HL-60/S4 treated with retinoic acid at 250 ng/mL for 4 days and 3 days (cell line): ENCODE measurements at regions not wholly inside any gene's neighbourhood (a gene's known extent, or its start where the extent isn't known, plus 50 kb on each side); places are given as distances from the start of the nearest gene placed in this dataset.

ENCODE experiments used
- in situ Hi-C: fragments of 300-500 bp; cut with MboI; formaldehyde crosslinking; loops from 2 replicates; pipeline ENCODE4 v1.7.0; 2022; ENCODE audit warnings: low sequenced_read_pairs

DNA sequence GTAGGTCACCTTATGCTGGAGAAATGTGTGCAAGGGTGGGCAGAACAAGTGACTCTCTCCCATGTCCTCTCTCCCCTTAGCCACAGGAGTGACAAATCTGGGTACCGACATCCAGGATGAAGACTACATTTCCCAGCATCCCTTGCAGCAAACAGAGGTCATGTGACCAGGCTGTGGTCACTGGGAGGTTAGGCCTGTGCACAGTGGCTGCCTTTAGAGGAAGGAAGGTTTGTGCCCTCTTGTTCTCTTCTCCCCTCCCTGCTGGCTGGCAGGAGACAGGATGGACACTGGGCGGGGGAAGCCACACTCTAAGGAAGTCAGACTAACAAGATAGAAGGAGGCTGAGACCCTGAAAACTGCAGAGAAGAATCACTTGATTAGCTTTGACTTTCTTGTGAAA lies 360.2 kb downstream of the PREX1 start:
- in situ Hi-C loops = no loop called here

DNA sequence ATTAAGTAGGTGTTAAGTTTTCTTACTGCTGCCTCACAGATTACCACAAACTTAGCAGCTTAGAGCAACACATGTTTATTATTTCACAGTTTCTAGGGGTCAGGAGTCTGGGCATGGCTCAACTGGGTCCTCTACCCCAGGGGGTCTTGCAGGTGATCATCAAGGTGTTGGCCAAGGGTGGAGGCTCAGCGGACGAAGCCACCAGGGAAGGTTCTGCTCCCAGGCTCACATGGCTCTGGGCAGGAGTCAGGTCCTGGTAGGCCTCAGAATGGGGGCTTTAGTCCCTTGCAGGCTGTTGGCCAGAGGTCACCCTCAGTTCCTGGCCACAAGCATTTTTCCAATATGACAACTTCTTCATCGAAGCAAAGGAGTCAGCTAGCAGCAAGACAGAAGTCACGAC lies 362.5 kb downstream of the PREX1 start:
- in situ Hi-C loops = no loop called here

GRCh38 chr20:48463916-48464315 lies 363.9 kb downstream of the PREX1 start:
- in situ Hi-C loops = no loop called here

- in situ Hi-C loops = no loop called here
These were observed 364.6 kb downstream of the PREX1 start for GRCh38 chr20:48463096-48463720.

GRCh38 chr20:48461735-48462119 lies 366.1 kb downstream of the PREX1 start:
- in situ Hi-C loops = no loop called here

- in situ Hi-C loops = no loop called here
These were observed 366.6 kb downstream of the PREX1 start for GRCh38 chr20:48461091-48461734.

- in situ Hi-C loops = no loop called here
These were observed 367.1 kb downstream of the PREX1 start for GRCh38 chr20:48460681-48461080.

- in situ Hi-C loops = no loop called here
These were observed 367.9 kb downstream of the PREX1 start for GRCh38 chr20:48459722-48460395.

DNA sequence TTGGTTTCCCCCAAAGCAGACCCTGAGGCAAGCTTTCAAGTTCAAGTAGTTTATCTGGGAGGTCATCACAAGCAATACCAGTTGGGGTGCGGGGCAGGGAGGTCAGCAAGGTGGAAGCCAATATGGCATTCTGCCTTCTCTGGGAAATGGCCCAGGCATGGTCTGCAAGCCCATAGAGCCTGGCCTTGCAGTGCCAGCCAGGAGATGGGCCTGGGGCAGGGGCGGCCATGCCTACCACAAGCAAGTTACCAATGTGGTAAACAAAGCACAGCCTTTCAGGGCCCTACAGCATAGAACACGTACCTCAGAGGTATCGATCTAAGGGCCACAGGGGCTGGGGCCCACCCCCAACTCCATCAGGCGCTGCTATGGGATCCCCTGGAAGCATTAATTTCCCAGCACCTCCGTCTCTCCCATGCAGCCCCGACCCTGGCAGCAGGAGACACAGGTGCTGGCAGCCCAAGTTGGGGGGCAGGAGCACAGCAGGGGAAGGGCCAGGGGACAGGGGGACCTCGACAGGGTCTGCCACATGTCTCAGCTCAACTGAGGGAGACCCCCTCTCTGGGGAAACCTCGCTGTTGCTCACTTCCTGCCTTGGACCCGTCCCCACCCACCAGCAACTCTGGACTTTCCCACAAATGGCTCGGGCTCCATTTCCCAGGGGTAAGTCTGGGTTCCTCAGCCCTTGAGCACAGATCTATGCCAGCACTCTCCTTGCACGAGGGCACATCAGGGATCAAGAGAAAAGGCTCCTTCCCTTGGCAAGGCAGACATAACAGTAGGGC lies 369.0 kb downstream of the PREX1 start:
- in situ Hi-C loops = no loop called here

DNA sequence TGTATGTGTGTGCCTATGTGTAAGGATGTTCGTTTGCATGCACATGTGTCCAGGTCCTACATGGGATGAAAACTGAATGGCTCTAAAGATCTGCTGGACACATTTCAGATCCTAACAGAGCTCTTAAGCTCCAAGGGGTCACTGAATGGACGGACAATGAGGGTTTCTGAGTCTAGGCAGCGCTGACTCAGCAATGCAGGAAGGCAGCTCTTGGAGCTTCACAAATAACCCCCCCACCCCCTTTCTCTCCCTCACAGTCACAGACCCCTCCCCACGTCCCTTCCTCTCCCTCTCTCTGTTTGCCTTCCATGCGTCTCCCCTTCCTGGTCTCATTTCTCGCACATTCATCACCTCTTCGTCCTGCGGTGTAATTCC lies 369.8 kb downstream of the PREX1 start:
- in situ Hi-C loops = no loop called here

- in situ Hi-C loops = no loop called here
These were observed 370.4 kb downstream of the PREX1 start for GRCh38 chr20:48457193-48458002.

GRCh38 chr20:48456366-48457192 lies 371.2 kb downstream of the PREX1 start:
- in situ Hi-C loops = no loop called here

DNA sequence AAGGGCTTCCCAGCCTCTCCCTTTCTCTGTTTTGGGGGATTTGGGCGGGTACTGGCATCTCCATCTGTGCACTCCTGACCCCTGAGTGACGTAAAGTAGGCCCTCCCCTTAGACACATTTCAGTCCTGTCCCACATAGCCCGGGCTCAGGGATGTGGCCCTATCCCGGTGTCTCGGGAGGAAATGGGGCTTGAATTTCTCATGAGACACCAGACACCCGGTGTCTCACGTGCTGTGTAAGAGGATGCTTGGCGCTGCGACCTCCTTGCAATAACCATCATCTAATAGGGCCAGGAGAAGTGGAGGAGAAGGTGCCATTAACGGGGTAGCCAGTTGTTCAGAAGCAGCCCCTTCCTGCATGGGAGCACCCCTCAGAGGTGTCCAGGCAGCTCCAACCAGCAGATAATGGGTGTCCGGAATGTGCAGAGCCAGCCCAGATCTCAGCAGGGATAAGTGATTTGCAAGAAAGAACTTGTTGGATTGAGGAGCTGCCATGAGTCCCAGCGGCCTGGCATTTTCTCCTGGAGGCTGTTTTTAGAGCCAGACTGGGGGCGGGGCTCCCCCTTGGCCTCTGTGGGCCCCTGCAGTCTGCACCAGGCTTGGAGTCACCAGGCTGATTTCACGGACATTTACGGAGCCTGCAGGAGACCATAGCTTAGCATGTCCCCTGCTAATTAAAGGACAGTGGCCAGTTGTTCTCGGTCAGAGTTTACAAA lies 372.0 kb downstream of the PREX1 start:
- in situ Hi-C loops = no loop called here

DNA sequence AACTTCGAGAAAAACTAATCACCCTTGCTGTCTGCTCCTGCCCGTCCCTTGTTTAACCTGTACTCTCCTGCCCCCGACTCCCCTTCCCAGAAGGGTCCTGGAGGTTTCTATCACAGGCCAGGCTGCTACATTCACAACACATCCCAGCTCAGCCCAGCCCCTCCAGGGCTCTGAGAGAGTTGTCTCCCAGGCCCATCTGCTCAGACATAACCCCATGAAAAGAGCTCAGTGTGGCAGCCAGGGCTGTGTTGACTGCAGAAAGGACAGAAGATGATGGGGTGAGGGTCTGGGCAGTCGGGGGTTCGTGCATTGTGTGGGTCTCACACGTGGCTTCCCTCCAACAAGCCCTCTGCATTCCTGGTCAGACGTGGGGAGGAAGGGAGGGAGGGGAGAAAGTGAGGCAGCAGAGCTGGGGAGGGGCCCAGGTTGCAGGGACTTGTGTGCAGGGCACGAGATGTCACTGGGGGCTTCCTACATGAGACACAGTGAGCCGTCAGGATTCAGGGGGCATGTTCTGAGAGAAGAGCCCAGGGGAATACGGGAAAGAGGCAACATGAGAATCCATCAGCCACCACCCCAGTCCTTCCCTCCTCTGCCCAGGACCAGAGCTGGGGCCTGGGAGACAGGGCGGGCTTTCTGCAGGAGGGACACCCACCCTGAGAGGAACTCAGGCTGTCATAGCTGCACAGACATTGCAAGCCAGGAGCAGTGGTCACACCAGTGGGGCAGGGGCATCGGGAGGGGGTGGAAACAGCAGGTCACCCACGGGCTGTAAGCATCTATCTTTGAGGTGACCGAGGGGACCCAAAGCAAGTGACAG lies 372.9 kb downstream of the PREX1 start:
- in situ Hi-C loops = no loop called here

DNA sequence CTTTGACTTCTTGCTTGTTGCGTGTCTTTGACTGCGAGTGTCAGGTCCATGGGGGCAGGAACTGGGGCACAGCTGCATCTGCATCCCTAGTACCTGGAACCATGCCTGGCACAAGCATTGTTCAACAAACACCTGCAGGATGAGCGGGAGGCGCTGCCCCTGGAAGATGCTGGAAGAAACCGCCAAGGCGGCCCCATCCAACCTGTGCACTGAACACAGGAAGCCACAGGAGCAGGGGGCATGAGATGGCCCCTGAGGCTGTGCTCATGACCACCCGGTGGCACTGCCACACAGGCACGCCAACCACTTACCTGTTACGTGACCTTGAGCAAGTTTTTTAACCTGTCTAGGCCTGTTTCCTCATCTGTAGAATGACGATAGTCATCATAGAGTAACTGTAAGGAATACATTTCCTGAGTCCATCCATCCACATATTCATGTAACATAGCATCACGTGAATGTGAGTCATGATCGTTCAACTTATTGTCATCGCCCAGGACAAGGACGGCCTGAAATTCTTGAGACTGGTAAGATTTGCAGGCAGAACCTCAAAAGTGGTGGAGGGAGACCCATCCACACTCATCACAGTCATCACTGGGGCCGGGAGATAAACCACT lies 374.2 kb downstream of the PREX1 start:
- in situ Hi-C loops = no loop called here

DNA sequence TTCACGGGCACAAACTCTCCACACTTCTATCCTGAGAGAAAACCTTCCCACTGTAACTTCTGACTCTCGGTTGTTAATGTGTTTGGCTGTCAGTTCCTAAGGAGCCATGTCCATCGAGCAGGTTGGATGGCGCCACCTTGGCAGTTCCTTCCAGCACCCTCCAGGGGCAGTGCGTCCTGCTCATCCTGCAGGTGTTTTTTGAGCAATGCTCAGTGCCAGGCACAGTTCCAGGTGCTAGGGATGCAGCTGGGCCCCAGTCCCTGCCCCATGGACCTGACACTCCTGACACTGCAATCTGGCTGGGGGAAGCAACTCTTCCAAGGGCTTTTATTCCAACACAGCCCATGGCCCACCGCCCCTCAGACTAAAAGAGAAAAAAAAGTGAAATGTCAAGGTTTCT lies 376.4 kb downstream of the PREX1 start:
- in situ Hi-C loops = no loop called here

GRCh38 chr20:48448666-48449600 lies 378.9 kb downstream of the PREX1 start:
- in situ Hi-C loops = no loop called here
